NB4 (cell line): ENCODE measurements at regions not wholly inside any gene's neighbourhood (a gene's known extent, or its start where the extent isn't known, plus 50 kb on each side); places are given as distances from the start of the nearest gene placed in this dataset.

ENCODE experiments used
- CTCF ChIP-seq: IDR thresholded peaks from one replicate; pipeline ENCODE4 v1.5.1; 2012; ENCODE audit warnings: low read depth, low read length
- MAX ChIP-seq: IDR thresholded peaks from 2 replicates; pipeline ENCODE4 v1.6.1; 2011; ENCODE audit warnings: low read depth, low read length

GRCh38 chr2:83565626-83566025 lies 893.5 kb downstream of the SUCLG1 start:
- no peak for TF ChIP-seq CTCF
- no peak for TF ChIP-seq MAX
